Glutamatergic neuron (in vitro differentiated cells): ENCODE measurements at regions not wholly inside any gene's neighbourhood (a gene's known extent, or its start where the extent isn't known, plus 50 kb on each side); places are given as distances from the start of the nearest gene placed in this dataset.
A peak's percentile ranks its signal among the peaks of the same experiment; 100 is the strongest.

Source experiments
- DNase-seq: peaks from one replicate; pipeline ENCODE4 v3.0.0; 2022
- H3K27ac Mint-ChIP-seq: one replicate; pipeline ENCODE4 v1.8.0; 2020; ENCODE audit warnings: mild to moderate bottlenecking, mixed read lengths, inconsistent platforms; ENCODE audit not compliant: unreplicated experiment
- H3K27me3 Mint-ChIP-seq: one replicate; pipeline ENCODE4 v1.8.0; 2020; ENCODE audit warnings: mild to moderate bottlenecking, moderate library complexity, mixed read lengths, inconsistent platforms; ENCODE audit not compliant: unreplicated experiment
- H3K36me3 Mint-ChIP-seq: one replicate; pipeline ENCODE4 v1.8.0; 2020; ENCODE audit warnings: mild to moderate bottlenecking, mixed read lengths, inconsistent platforms; ENCODE audit not compliant: unreplicated experiment
- H3K4me1 Mint-ChIP-seq: one replicate; pipeline ENCODE4 v1.8.0; 2020; ENCODE audit warnings: mild to moderate bottlenecking, low read depth, mixed read lengths, inconsistent platforms; ENCODE audit not compliant: unreplicated experiment
- H3K4me3 Mint-ChIP-seq: one replicate; pipeline ENCODE4 v1.8.0; 2020; ENCODE audit warnings: mild to moderate bottlenecking, mixed read lengths, inconsistent platforms; ENCODE audit not compliant: unreplicated experiment
- H3K9me3 Mint-ChIP-seq: one replicate; pipeline ENCODE4 v1.8.0; 2020; ENCODE audit warnings: mild to moderate bottlenecking, moderate library complexity, mixed read lengths, inconsistent platforms; ENCODE audit not compliant: unreplicated experiment
- TF ChIP-seq, protein P1 (sequence below): fragments of 200-600 bp; sonication (generic); IDR thresholded peaks from one replicate; pipeline ENCODE4 v1.5.0; 2021; ENCODE audit not compliant: partially characterized antibody, unreplicated experiment

DNA sequence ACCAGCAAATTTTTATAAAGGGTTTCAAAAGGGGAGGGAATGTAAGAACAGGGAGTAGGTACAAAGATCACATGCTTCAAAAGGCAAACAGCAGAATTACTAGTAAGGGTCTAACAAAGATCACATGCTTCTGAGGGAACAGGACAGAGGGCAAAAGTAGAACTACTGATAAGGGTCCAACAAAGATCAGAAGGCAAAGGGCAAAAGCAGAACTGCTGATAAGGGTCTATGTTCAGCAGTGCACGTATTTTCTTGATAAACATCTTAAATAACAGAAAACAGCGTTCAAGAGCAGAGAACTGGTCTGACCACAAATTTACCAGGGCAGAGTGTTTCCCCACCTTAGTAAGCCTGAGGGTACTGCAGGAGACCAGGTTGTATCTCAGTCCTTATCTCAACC lies 469.5 kb upstream of the PIK3R1 start:
- Mint-ChIP-seq H3K9me3 (peaks cover 13% of the 10 kb centered on the region), H3K27me3 (no peaks in the 10 kb centered on the region), H3K36me3 (peaks cover 19% of the 10 kb centered on the region), H3K4me1 (peaks cover 7% of the 10 kb centered on the region), H3K27ac (no peak overlapping the region), H3K4me3 (no peak overlapping the region)
- TF ChIP-seq, protein P1, sequence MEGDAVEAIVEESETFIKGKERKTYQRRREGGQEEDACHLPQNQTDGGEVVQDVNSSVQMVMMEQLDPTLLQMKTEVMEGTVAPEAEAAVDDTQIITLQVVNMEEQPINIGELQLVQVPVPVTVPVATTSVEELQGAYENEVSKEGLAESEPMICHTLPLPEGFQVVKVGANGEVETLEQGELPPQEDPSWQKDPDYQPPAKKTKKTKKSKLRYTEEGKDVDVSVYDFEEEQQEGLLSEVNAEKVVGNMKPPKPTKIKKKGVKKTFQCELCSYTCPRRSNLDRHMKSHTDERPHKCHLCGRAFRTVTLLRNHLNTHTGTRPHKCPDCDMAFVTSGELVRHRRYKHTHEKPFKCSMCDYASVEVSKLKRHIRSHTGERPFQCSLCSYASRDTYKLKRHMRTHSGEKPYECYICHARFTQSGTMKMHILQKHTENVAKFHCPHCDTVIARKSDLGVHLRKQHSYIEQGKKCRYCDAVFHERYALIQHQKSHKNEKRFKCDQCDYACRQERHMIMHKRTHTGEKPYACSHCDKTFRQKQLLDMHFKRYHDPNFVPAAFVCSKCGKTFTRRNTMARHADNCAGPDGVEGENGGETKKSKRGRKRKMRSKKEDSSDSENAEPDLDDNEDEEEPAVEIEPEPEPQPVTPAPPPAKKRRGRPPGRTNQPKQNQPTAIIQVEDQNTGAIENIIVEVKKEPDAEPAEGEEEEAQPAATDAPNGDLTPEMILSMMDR = no peak
- no peak for DNase-seq

DNA sequence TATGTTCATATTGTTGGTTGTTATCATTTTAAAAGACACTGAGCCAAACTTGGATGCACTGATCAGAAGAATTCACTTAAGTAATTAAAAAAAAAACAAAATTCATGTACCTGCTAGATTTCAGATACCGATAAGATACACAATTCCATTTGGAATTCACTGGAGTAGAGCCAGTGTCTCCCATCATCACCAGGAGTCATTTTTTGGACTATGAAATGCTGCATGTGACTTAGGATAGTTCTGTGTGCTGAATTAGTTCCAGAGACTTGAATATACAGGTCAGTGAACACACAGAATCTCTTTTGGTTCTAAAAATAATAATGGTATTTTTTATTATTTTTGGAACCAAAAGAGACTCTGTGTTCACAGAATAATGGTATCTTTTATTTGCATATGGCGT lies 482.6 kb upstream of the PIK3R1 start:
- Mint-ChIP-seq H3K4me1 (peaks cover 14% of the 10 kb centered on the region), H3K27ac (peak overlapping the region; percentile 60), H3K4me3 (no peak overlapping the region), H3K27me3 (no peaks in the 10 kb centered on the region), H3K36me3 (no peaks in the 10 kb centered on the region), H3K9me3 (peaks cover 2% of the 10 kb centered on the region)
- no peak for DNase-seq
- TF ChIP-seq, protein P1 = no peak

DNA sequence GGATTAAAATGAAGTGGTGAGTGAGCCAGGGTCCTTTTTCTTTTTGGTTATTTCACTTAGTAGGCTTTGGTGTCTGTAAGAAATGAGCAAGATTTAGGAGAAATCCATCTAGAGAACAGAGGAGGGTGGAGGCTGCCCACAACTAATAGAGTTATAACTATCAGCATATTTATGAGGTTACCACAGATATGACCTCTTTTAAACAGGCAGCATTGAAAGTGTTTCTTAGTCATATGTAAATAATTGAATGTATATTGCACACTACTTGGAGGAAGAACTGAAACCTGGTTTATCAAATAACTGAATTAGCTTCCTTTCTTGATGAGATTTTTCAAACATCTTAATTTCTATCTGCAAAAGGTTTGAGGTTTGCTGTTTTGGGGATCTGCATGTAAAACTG lies 483.1 kb upstream of the PIK3R1 start:
- Mint-ChIP-seq H3K4me3 (no peak overlapping the region), H3K9me3 (peaks cover 2% of the 10 kb centered on the region), H3K27me3 (no peaks in the 10 kb centered on the region), H3K36me3 (no peaks in the 10 kb centered on the region), H3K4me1 (peaks cover 14% of the 10 kb centered on the region), H3K27ac (peak overlapping the region; percentile 60)
- DNase-seq = no peak
- TF ChIP-seq, protein P1 = no peak

DNA sequence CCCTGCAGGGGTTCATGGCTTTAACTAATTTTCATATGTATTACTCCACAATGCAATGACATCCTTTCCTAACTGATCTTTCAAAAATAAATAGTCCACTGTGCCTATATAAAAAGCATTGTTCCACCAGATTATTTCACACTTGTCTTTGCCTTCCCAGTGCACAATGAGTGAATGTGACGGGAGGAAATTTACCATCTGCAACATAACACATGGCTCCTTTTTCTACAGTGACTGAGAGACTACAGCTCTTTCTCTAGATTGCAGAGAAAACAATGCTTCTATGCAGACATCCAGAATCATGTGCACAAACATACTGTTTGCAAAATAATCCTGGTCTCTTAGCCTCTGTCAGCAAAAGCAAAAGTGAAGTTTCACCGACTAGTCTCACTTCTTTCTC lies 483.7 kb upstream of the PIK3R1 start:
- peak overlapping the region; percentile 46 for H3K27ac Mint-ChIP-seq
- no peak for DNase-seq
- peaks cover 14% of the 10 kb centered on the region for H3K4me1 Mint-ChIP-seq
- no peak overlapping the region for H3K4me3 Mint-ChIP-seq
- TF ChIP-seq, protein P1 = no peak
- H3K9me3 Mint-ChIP-seq = peaks cover 2% of the 10 kb centered on the region
- H3K27me3 Mint-ChIP-seq = no peaks in the 10 kb centered on the region
- H3K36me3 Mint-ChIP-seq = no peaks in the 10 kb centered on the region

DNA sequence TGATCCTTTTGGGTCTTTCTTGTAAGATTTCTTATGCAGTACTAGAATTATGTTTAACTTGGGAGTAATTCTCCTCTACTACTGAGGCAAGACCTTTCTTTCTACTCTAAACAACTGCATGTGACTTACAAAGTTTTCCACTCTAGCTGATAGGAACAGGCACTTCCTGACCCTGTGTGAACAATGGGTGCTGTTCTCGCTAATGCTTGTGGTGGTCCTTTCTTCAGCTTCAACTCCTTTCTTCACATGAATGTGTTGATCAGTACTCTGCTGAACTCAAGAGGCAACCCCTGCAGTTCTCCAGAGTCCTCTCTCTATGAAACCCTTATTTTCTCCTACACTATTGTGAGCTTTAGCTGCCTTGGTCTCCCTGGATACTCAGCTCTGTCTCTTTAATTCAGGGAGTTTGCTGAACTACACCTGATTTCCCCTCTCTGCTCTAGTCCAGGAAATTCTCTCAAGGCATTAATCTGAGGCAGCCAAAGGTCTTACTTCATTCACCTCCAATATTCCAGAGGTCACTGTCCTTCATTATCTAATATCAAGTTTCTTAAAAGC lies 484.6 kb upstream of the PIK3R1 start:
- H3K27ac Mint-ChIP-seq = no peak overlapping the region
- peaks cover 2% of the 10 kb centered on the region for H3K9me3 Mint-ChIP-seq

More for the DNA sequence above, 484.6 kb upstream of the PIK3R1 start:
- no peak for DNase-seq
- H3K4me3 Mint-ChIP-seq = no peak overlapping the region
- TF ChIP-seq, protein P1 = no peak
- H3K4me1 Mint-ChIP-seq = peaks cover 14% of the 10 kb centered on the region
- H3K27me3 Mint-ChIP-seq = no peaks in the 10 kb centered on the region
- no peaks in the 10 kb centered on the region for H3K36me3 Mint-ChIP-seq
